Small intestine (tissue), 7 donors: ENCODE measurements at regions not wholly inside any gene's neighbourhood (a gene's known extent, or its start where the extent isn't known, plus 50 kb on each side); places are given as distances from the start of the nearest gene placed in this dataset.

Experiments used
- DNase-seq, 2 donors: peaks; one replicate each; pipeline versions ENCODE4 v3.0.0 to v3.0.0-alpha.2; 2013
- FAIRE-seq: peaks from 2 replicates; lab custom pipeline; 2012; peaks lifted over from hg19 to GRCh38; lab: Jason Lieb, UNC
- H3K27ac ChIP-seq, 3 donors: one replicate each; pipeline ENCODE4 v1.5.1; 2013; ENCODE audit warnings: low read length in 2 of 3, mild to moderate bottlenecking in 2 of 3, control low read depth in 1 of 3, inconsistent platforms in 1 of 3, low read depth in 1 of 3, moderate library complexity in 1 of 3
- H3K27me3 ChIP-seq, 3 donors: one replicate each; pipeline ENCODE4 v1.6.1; 2013; ENCODE audit warnings: low read length in 3 of 3, inconsistent platforms in 1 of 3; ENCODE audit not compliant: control insufficient read depth in 3 of 3, insufficient read depth in 3 of 3
- H3K36me3 ChIP-seq, 3 donors: one replicate each; pipeline ENCODE4 v1.6.1; 2013; ENCODE audit warnings: low read length in 3 of 3, inconsistent platforms in 1 of 3, low read depth in 1 of 3, mild to moderate bottlenecking in 1 of 3, moderate library complexity in 1 of 3; ENCODE audit not compliant: control insufficient read depth in 3 of 3, insufficient read depth in 2 of 3
- H3K4me1 ChIP-seq, 3 donors: one replicate each; pipeline ENCODE4 v1.6.1; 2013; ENCODE audit warnings: low read length in 2 of 3, inconsistent platforms in 1 of 3, low read depth in 1 of 3, mild to moderate bottlenecking in 1 of 3, moderate library complexity in 1 of 3; ENCODE audit not compliant: control insufficient read depth in 3 of 3, insufficient read depth in 2 of 3
- H3K4me3 ChIP-seq, 3 donors: one replicate each; pipeline ENCODE4 v1.5.1; 2013; ENCODE audit warnings: low read length in 3 of 3, control low read depth in 1 of 3, inconsistent platforms in 1 of 3, low read depth in 1 of 3, mild to moderate bottlenecking in 1 of 3, moderate library complexity in 1 of 3
- H3K9me3 ChIP-seq, 2 donors: one replicate each; pipeline ENCODE4 v1.6.1; 2013; ENCODE audit warnings: low read depth in 1 of 2, low read length in 1 of 2; ENCODE audit not compliant: control insufficient read depth in 2 of 2, insufficient read depth in 1 of 2
- WGBS, 3 donors: extraction: QIAGEN DNeasy Blood & Tissue Kit; methylation state at CpG; one replicate each; pipeline ENCODE4 v1.1.7; 2013; 5-methylcytosine and 5-hydroxymethylcytosine counted together
- donor health status: healthy with polysubstance abuse.
- donor health status: control.
- donor health status: control.
- donor health status: Bipolar disorder and iron deficiency.
- donor health status: healthy.

GRCh38 chr18:73059280-73059679 is 191.5 kb upstream of the NETO1 start:
- 60 to 76% (median 74%) methylated on average over 2 of the region's 2 CpGs for WGBS, 3 donors
- no peak for DNase-seq
- Histone ChIP-seq H3K27me3 (no peaks in the 10 kb centered on the region), H3K4me1 (no peaks in the 10 kb centered on the region), H3K36me3 (no peaks in the 10 kb centered on the region), H3K9me3 (no peaks in the 10 kb centered on the region), H3K4me3 (no peak overlapping the region), H3K27ac (no peak overlapping the region)
- no peak for FAIRE-seq

DNA sequence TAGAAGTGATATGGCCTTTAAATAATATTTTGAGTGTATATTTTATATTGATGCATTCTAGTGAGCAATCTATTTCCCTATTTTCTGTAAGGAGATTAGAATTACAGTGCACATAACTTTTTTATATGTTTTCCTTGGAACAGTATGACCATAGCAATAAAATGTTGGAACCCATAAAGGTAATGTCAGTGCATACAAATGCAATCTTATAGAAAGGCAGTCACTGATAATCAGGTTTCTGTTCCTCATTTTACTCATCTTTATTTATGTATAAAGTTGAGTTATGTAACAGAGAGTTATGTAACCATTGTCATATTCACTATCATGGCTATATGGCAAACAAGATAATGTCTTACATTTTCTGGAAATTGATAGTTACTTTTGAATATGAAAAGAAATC is 179.9 kb upstream of the NETO1 start:
- no peak for FAIRE-seq
- H3K27me3 ChIP-seq = no peaks in the 10 kb centered on the region

DNA sequence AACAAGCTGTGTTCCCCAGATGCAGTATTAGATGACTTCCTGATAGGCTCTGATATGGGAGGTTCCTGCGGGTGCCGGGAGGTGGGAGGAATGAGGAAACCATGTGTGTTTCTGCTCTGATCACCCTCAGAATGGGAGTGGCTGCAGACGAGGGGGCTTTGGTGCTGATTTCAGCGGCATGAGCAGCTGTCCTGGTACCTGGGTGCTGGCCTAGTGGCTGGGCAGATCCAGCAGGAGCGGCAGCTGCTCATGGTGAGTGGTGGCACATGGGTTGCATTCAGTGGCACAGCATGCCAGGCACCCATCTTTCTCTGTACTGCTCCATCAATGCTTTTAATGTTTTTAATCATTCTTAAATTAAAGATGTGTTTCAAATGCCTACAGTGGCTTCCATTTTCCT is 177.2 kb upstream of the NETO1 start:
- no peaks in the 10 kb centered on the region for H3K27me3 ChIP-seq
- DNase-seq (no peak), FAIRE-seq (no peak)
- H3K9me3 ChIP-seq = no peaks in the 10 kb centered on the region
- H3K36me3 ChIP-seq = no peaks in the 10 kb centered on the region
- no peak overlapping the region for H3K27ac ChIP-seq
- no peaks in the 10 kb centered on the region for H3K4me1 ChIP-seq
- 70 to 83% (median 77%) methylated on average over 5 of the region's 5 CpGs for WGBS, 3 donors
- H3K4me3 ChIP-seq = no peak overlapping the region

More for the DNA sequence above, 179.9 kb upstream of the NETO1 start:
- H3K4me3 ChIP-seq = no peak overlapping the region
- no peaks in the 10 kb centered on the region for H3K36me3 ChIP-seq
- peaks cover 0 to 7% of the 10 kb centered on the region in 2 donors for H3K9me3 ChIP-seq
- no peak for DNase-seq
- no peak overlapping the region for H3K27ac ChIP-seq
- H3K4me1 ChIP-seq = no peaks in the 10 kb centered on the region

- Histone ChIP-seq H3K27ac (no peak overlapping the region), H3K9me3 (no peaks in the 10 kb centered on the region), H3K4me3 (no peak overlapping the region), H3K36me3 (no peaks in the 10 kb centered on the region), H3K27me3 (no peaks in the 10 kb centered on the region), H3K4me1 (no peaks in the 10 kb centered on the region)
- FAIRE-seq (no peak), DNase-seq (no peak)
Observed at GRCh38 chr18:73043611-73044010, 175.8 kb upstream of the NETO1 start.

DNA sequence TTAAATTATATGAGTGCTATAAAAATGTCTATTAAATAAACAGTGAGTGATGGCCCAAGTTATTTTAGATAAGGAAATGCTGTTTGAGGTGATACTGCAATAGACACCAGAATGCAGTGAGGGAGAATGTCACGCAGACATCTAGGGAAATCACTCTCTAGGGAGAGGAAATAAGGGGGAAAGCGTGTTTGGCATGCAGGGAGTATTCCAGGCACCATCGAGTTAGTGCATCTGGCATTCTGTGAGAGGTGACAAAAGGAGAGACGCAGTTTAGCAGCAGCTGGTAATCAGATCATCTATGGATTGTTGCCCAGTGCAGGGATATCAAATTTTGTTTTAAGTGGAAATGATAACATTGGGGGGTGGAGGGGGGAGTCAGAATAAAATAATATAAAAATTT is 175.4 kb upstream of the NETO1 start:
- Histone ChIP-seq H3K4me1 (no peaks in the 10 kb centered on the region), H3K36me3 (no peaks in the 10 kb centered on the region), H3K27ac (no peak overlapping the region), H3K9me3 (no peaks in the 10 kb centered on the region), H3K27me3 (no peaks in the 10 kb centered on the region), H3K4me3 (no peak overlapping the region)
- WGBS, 3 donors = 6 to 27% (median 19%) methylated on average over 4 of the region's 4 CpGs
- FAIRE-seq = no peak
- no peak for DNase-seq

- no peaks in the 10 kb centered on the region for H3K36me3 ChIP-seq
- no peak for DNase-seq
- H3K9me3 ChIP-seq = no peaks in the 10 kb centered on the region
- H3K4me1 ChIP-seq = no peaks in the 10 kb centered on the region
- no peaks in the 10 kb centered on the region for H3K27me3 ChIP-seq
- no peak overlapping the region for H3K4me3 ChIP-seq
- WGBS, 3 donors = 30 to 62% (median 40%) methylated on average over 4 of the region's 4 CpGs
- FAIRE-seq = no peak
- no peak overlapping the region for H3K27ac ChIP-seq
Observed at GRCh38 chr18:73040247-73040646, 172.5 kb upstream of the NETO1 start.

DNA sequence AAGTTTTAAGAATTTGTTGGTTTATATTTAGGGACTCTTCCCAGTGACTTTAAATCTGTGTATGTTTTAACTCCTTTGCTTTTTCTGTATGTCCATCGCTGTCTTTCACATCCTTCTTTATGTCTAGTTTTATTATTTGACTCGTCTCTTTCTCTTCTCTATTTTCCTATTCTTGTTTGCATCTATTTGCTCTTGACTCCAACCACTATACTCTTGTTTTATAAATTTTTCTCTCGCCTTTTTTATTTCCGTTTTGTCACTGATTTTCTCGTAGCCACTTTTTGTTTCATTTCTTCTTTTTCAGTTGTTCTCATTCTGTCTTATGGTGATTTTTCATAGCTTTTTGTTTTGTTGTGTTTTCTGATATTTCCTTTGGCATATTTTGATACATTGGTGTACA is 170.5 kb upstream of the NETO1 start:
- no peak overlapping the region for H3K4me3 ChIP-seq
- no peaks in the 10 kb centered on the region for H3K36me3 ChIP-seq
- no peak for DNase-seq
- H3K9me3 ChIP-seq = no peaks in the 10 kb centered on the region
- H3K4me1 ChIP-seq = no peaks in the 10 kb centered on the region
- FAIRE-seq = no peak
- no peaks in the 10 kb centered on the region for H3K27me3 ChIP-seq
- 79 to 81% (median 80%) methylated on average over 5 of the region's 5 CpGs for WGBS, 3 donors
- no peak overlapping the region for H3K27ac ChIP-seq

DNA sequence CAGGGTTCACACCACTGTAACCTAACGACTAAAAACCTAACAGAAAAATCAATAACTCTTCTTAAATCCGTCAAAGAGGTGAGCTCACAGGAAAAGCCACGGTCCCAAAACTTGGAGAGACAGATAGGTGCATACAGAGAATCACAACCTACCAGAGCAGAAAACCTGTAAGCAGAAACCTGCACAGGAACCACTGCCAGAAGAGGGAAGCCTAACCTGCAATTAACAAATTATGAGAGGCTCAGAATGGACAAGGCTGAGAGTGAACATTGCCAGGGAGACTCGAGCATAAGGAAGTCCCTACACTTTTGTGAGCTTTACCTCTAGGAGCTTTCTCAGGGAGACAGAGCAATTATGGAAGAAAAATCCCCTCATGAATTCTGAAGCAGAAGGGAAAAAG is 156.2 kb upstream of the NETO1 start:
- 12 to 51% (median 35%) methylated on average over 4 of the region's 4 CpGs for WGBS, 3 donors
- H3K9me3 ChIP-seq = peaks cover 0 to 8% of the 10 kb centered on the region in 2 donors
- no peak for DNase-seq
- no peaks in the 10 kb centered on the region for H3K36me3 ChIP-seq
- no peak for FAIRE-seq
- no peak overlapping the region for H3K4me3 ChIP-seq
- no peaks in the 10 kb centered on the region for H3K27me3 ChIP-seq
- H3K4me1 ChIP-seq = no peaks in the 10 kb centered on the region
- H3K27ac ChIP-seq = no peak overlapping the region

DNA sequence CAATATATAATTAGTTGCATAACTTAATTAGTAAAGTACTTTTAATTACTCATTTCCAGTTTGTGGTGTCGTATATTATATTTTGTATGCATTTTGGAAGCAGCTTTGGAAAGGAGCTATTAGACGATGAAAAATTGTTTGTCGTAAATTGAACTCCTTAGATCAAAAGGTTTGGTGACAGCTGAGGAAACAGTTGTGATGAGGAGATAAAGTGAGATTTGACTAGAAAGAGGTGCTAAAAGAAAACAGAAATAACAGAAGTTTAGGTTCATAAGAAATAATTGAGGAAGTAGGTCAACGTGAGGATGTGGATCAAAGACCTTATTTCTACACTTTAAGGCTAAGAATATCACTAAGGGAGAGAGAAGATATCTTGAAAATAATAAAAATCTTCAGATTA is 141.9 kb upstream of the NETO1 start:
- Histone ChIP-seq H3K4me1 (no peaks in the 10 kb centered on the region), H3K4me3 (no peak overlapping the region), H3K9me3 (no peaks in the 10 kb centered on the region), H3K27me3 (no peaks in the 10 kb centered on the region), H3K36me3 (no peaks in the 10 kb centered on the region), H3K27ac (no peak overlapping the region)
- FAIRE-seq (no peak), DNase-seq (no peak)
- 42 to 56% (median 44%) methylated on average over 4 of the region's 4 CpGs for WGBS, 3 donors
